ENCODE measurements at regions not wholly inside any gene's neighbourhood (a gene's known extent, or its start where the extent isn't known, plus 50 kb on each side); places are given as distances from the start of the nearest gene placed in this dataset.
"Not testable (repeated sequence)": the region's sequence is repeated elsewhere in the genome, so short reads cannot be mapped to it uniquely, and the experiment has no call there.

GRCh38 chr3:78507196-78507984 is 1260.4 kb downstream of the ROBO1 start:
- intact Hi-C loops (cut with DNase I), result no loop called here
- Histone ChIP-seq H3K4me1 (no peaks in the 10 kb centered on the region), H3K9me3 (no peaks in the 10 kb centered on the region), H3K27ac (no peak overlapping the region), H3K4me3 (no peak overlapping the region), H3K36me3 (no peaks in the 10 kb centered on the region), H3K27me3 (no peaks in the 10 kb centered on the region)
- TF ChIP-seq POLR2A (IDR thresholded peaks at IDR 0.05), result no peak
- TF ChIP-seq, protein P1, sequence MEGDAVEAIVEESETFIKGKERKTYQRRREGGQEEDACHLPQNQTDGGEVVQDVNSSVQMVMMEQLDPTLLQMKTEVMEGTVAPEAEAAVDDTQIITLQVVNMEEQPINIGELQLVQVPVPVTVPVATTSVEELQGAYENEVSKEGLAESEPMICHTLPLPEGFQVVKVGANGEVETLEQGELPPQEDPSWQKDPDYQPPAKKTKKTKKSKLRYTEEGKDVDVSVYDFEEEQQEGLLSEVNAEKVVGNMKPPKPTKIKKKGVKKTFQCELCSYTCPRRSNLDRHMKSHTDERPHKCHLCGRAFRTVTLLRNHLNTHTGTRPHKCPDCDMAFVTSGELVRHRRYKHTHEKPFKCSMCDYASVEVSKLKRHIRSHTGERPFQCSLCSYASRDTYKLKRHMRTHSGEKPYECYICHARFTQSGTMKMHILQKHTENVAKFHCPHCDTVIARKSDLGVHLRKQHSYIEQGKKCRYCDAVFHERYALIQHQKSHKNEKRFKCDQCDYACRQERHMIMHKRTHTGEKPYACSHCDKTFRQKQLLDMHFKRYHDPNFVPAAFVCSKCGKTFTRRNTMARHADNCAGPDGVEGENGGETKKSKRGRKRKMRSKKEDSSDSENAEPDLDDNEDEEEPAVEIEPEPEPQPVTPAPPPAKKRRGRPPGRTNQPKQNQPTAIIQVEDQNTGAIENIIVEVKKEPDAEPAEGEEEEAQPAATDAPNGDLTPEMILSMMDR (IDR thresholded peaks at IDR 0.05), result no peak
- TF ChIP-seq POLR2AphosphoS5 (IDR thresholded peaks at IDR 0.05; ENCODE audit: insufficient read depth in 1 of 2, low read depth in 1 of 2), result no peak
- DNase-seq (ENCODE audit: extremely low spot score in 2 of 2), result no peak

DNA sequence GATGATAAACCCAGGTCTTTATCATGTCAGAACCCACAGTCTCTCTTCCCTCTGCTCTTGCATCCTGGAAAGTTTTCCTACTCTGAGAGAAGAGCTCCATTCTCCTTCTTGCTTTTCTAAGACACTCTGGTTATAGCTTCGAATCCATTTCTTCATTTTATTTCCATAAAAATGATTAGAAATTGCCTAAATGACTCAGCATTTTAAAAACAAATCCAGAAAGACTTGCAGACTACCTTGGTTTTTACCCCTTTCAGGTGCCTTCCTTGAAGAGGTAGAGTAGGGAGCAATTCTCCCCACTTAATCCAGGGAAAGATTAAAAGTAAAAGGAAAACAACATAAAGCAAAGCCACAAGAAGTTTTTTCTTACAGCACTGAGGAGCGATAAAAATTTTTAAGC is 1256.0 kb downstream of the ROBO1 start:
- intact Hi-C loops (cut with DNase I), result no loop called here
- no peak for DNase-seq (ENCODE audit: extremely low spot score in 2 of 2)
- H3K27ac ChIP-seq, result no peak overlapping the region
- no peaks in the 10 kb centered on the region for H3K36me3 ChIP-seq
- TF ChIP-seq POLR2A (IDR thresholded peaks at IDR 0.05) (no peak), POLR2AphosphoS5 (IDR thresholded peaks at IDR 0.05; ENCODE audit: insufficient read depth in 1 of 2, low read depth in 1 of 2) (no peak)
- TF ChIP-seq, protein P1 (IDR thresholded peaks at IDR 0.05), result no peak
- H3K4me1 ChIP-seq, result no peaks in the 10 kb centered on the region
- no peak overlapping the region for H3K4me3 ChIP-seq
- no peaks in the 10 kb centered on the region for H3K27me3 ChIP-seq
- H3K9me3 ChIP-seq, result no peaks in the 10 kb centered on the region

DNA sequence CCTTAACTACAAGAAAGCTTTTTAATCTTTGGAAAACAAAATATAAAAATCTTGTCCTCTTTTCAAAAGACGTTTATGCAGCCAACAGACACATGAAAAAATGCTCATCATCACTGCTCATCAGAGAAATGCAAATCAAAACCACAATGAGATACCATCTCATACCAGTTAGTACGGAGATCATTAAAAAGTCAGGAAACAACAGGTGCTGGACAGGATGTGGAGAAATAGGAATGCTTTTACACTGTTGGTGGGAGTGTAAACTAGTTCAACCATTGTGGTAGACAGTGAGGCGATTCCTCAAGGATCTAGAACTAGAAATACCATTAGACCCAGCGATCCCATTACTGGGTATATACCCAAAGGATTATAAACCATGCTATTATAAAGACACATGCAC is 1255.0 kb downstream of the ROBO1 start:
- H3K4me3 ChIP-seq; DNase-seq (ENCODE audit: extremely low spot score in 2 of 2); H3K27me3 ChIP-seq; H3K9me3 ChIP-seq; H3K4me1 ChIP-seq; H3K27ac ChIP-seq; intact Hi-C loops (cut with DNase I); H3K36me3 ChIP-seq: not testable (repeated sequence)

DNA sequence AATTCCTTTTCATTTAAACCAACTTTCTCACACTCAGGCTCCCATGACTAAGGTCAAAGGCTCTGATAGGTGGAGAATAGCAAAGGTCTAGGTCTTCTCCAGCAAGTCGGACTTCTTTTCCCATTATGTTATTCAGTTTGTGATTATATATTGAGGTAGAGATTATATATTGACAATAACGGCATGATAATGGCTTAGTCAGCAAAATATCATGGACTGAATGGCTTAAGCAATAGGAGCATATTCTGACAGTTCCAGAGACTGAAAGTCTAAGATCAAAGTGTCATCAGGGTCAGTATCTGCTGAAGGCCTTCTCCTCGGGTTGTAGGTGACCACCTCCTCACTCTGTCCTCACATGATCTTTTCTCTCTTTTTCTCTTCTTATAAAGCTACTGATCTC is 1251.4 kb downstream of the ROBO1 start:
- TF ChIP-seq POLR2AphosphoS5 (IDR thresholded peaks at IDR 0.05; ENCODE audit: insufficient read depth in 1 of 2, low read depth in 1 of 2) (no peak), POLR2A (IDR thresholded peaks at IDR 0.05) (no peak)
- TF ChIP-seq, protein P1 (IDR thresholded peaks at IDR 0.05), result no peak
- no peaks in the 10 kb centered on the region for H3K9me3 ChIP-seq
- H3K36me3 ChIP-seq, result no peaks in the 10 kb centered on the region
- no peak overlapping the region for H3K4me3 ChIP-seq
- intact Hi-C loops (cut with DNase I), result no loop called here
- H3K4me1 ChIP-seq, result peaks cover 8% of the 10 kb centered on the region
- no peak for DNase-seq (ENCODE audit: extremely low spot score in 2 of 2)
- H3K27ac ChIP-seq, result no peak overlapping the region
- no peaks in the 10 kb centered on the region for H3K27me3 ChIP-seq

DNA sequence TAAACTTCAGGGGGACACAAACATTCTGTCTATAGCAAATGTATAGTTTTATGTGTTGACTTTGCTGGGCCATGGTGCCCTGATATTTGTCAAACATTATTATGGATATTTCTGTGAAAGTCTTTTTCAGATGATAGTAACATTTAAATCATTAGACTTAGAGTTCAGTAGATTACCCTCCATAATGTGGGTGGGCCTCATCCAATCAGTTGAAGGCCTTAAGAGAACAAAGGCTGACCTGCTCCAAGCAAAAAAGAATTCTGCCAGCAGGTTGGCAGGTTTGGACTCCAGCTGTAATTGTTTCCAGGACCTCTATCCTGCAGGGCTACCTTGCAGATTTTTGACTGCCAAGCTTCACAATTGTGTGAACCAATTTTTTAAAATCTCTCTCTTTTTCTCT is 1250.9 kb downstream of the ROBO1 start:
- Histone ChIP-seq H3K4me3 (no peak overlapping the region), H3K27ac (no peak overlapping the region), H3K36me3 (no peaks in the 10 kb centered on the region), H3K9me3 (no peaks in the 10 kb centered on the region), H3K27me3 (no peaks in the 10 kb centered on the region), H3K4me1 (peaks cover 8% of the 10 kb centered on the region)
- intact Hi-C loops (cut with DNase I), result no loop called here
- TF ChIP-seq POLR2AphosphoS5 (IDR thresholded peaks at IDR 0.05; ENCODE audit: insufficient read depth in 1 of 2, low read depth in 1 of 2), result no peak
- TF ChIP-seq POLR2A (IDR thresholded peaks at IDR 0.05), result no peak
- TF ChIP-seq, protein P1 (IDR thresholded peaks at IDR 0.05), result no peak
- no peak for DNase-seq (ENCODE audit: extremely low spot score in 2 of 2)

All from vagina (tissue), 2 donors.